ENCODE measurements at regions not wholly inside any gene's neighbourhood (a gene's known extent, or its start where the extent isn't known, plus 50 kb on each side); places are given as distances from the start of the nearest gene placed in this dataset.
"Not testable (repeated sequence)": the region's sequence is repeated elsewhere in the genome, so short reads cannot be mapped to it uniquely, and the experiment has no call there.

- Histone ChIP-seq H3K27me3 (ENCODE audit: control insufficient read depth, insufficient read depth, low read length, poor library complexity, severe bottlenecking) (no peaks in the 10 kb centered on the region), H3K36me3 (ENCODE audit: control insufficient read depth, insufficient read depth, low read length) (no peaks in the 10 kb centered on the region), H3K4me3 (ENCODE audit: low read length) (no peak overlapping the region), H3K9me3 (ENCODE audit: control insufficient read depth, low read length) (no peaks in the 10 kb centered on the region), H3K4me1 (ENCODE audit: control insufficient read depth, insufficient read depth, low read length) (no peaks in the 10 kb centered on the region), H3K9ac (ENCODE audit: extremely low read depth, low read length, poor library complexity, severe bottlenecking) (no peak overlapping the region), H3K27ac (ENCODE audit: low read depth, low read length) (no peak overlapping the region)
- no peak for DNase-seq
- TF ChIP-seq CTCF (conservative IDR thresholded peaks at IDR 0.05), result no peak
- Mint-ChIP-seq H3K36me3 (ENCODE audit: low read depth) (no peaks in the 10 kb centered on the region), H3K27me3 (ENCODE audit: insufficient read depth) (no peaks in the 10 kb centered on the region), H3K4me1 (no peaks in the 10 kb centered on the region), H3K9me3 (no peaks in the 10 kb centered on the region), H3K27ac (no peak overlapping the region), H3K4me3 (no peak overlapping the region)
These were observed 140.1 kb upstream of the DDX53 start for GRCh38 chrX:22859642-22860041.

DNA sequence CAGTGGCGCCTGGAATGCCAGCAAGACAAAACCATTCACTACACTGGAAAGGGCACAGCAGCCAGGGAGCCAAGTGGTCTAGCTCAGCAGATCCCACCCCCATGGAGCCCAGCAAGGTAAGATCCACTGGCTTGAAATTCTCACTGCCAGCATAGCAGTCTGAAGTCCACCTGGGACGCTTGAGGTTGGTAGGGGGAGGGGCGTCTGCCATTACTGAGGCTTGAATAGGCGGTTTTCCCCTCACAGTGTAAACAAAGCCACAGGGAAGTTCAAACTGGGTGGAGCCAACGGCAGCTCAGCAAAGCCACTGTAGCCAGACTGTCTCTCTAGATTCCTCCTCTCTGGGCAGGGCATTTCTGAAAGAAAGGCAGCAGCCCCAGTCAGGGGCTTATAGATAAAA is 133.0 kb upstream of the DDX53 start:
- 74% methylated on average over 5 of the region's 5 CpGs; no CpG with 5 or more reads in 1 of the 2 experiments for WGBS, 2 experiments (ENCODE audit: insufficient coverage in 1 of 2, insufficient read length in 1 of 2)
- peaks cover 48% of the 10 kb centered on the region for H3K9me3 Mint-ChIP-seq
- H3K36me3 Mint-ChIP-seq (ENCODE audit: low read depth), result not testable (repeated sequence)

GRCh38 chrX:22882543-22882942 is 117.2 kb upstream of the DDX53 start:
- Histone ChIP-seq H3K4me3 (ENCODE audit: low read length) (no peak overlapping the region), H3K9me3 (ENCODE audit: control insufficient read depth, low read length) (no peaks in the 10 kb centered on the region), H3K36me3 (ENCODE audit: control insufficient read depth, insufficient read depth, low read length) (no peaks in the 10 kb centered on the region), H3K4me1 (ENCODE audit: control insufficient read depth, insufficient read depth, low read length) (no peaks in the 10 kb centered on the region), H3K9ac (ENCODE audit: extremely low read depth, low read length, poor library complexity, severe bottlenecking) (no peak overlapping the region), H3K27me3 (ENCODE audit: control insufficient read depth, insufficient read depth, low read length, poor library complexity, severe bottlenecking) (no peaks in the 10 kb centered on the region), H3K27ac (ENCODE audit: low read depth, low read length) (no peak overlapping the region)
- no peak for TF ChIP-seq CTCF (conservative IDR thresholded peaks at IDR 0.05)
- Mint-ChIP-seq H3K27me3 (ENCODE audit: insufficient read depth) (no peaks in the 10 kb centered on the region), H3K4me3 (no peak overlapping the region), H3K9me3 (no peaks in the 10 kb centered on the region), H3K27ac (no peak overlapping the region), H3K4me1 (peaks cover 7% of the 10 kb centered on the region), H3K36me3 (ENCODE audit: low read depth) (no peaks in the 10 kb centered on the region)
- WGBS, 2 experiments (ENCODE audit: insufficient coverage in 1 of 2, insufficient read length in 1 of 2), result 33% methylated on average over 2 of the region's 2 CpGs; no CpG with 5 or more reads in 1 of the 2 experiments
- DNase-seq, result no peak

More for the DNA sequence above, 133.0 kb upstream of the DDX53 start:
- not testable (repeated sequence) for H3K27ac Mint-ChIP-seq; H3K36me3 ChIP-seq (ENCODE audit: control insufficient read depth, insufficient read depth, low read length); DNase-seq; H3K4me3 ChIP-seq (ENCODE audit: low read length); H3K27me3 ChIP-seq (ENCODE audit: control insufficient read depth, insufficient read depth, low read length, poor library complexity, severe bottlenecking); H3K4me1 Mint-ChIP-seq; H3K9me3 ChIP-seq (ENCODE audit: control insufficient read depth, low read length); H3K9ac ChIP-seq (ENCODE audit: extremely low read depth, low read length, poor library complexity, severe bottlenecking); H3K4me1 ChIP-seq (ENCODE audit: control insufficient read depth, insufficient read depth, low read length); H3K4me3 Mint-ChIP-seq; H3K27me3 Mint-ChIP-seq (ENCODE audit: insufficient read depth); H3K27ac ChIP-seq (ENCODE audit: low read depth, low read length)

- Mint-ChIP-seq H3K27ac (no peak overlapping the region), H3K9me3 (no peaks in the 10 kb centered on the region), H3K27me3 (ENCODE audit: insufficient read depth) (no peaks in the 10 kb centered on the region), H3K36me3 (ENCODE audit: low read depth) (no peaks in the 10 kb centered on the region), H3K4me3 (no peak overlapping the region), H3K4me1 (no peaks in the 10 kb centered on the region)
- TF ChIP-seq CTCF (conservative IDR thresholded peaks at IDR 0.05), result no peak
- Histone ChIP-seq H3K36me3 (ENCODE audit: control insufficient read depth, insufficient read depth, low read length) (no peaks in the 10 kb centered on the region), H3K9ac (ENCODE audit: extremely low read depth, low read length, poor library complexity, severe bottlenecking) (no peak overlapping the region), H3K27ac (ENCODE audit: low read depth, low read length) (no peak overlapping the region), H3K4me1 (ENCODE audit: control insufficient read depth, insufficient read depth, low read length) (no peaks in the 10 kb centered on the region), H3K9me3 (ENCODE audit: control insufficient read depth, low read length) (no peaks in the 10 kb centered on the region), H3K27me3 (ENCODE audit: control insufficient read depth, insufficient read depth, low read length, poor library complexity, severe bottlenecking) (no peaks in the 10 kb centered on the region), H3K4me3 (ENCODE audit: low read length) (no peak overlapping the region)
- WGBS, 2 experiments (ENCODE audit: insufficient coverage in 1 of 2, insufficient read length in 1 of 2), result 89 to 100% methylated on average over 2 to 3 of the region's 3 CpGs
- no peak for DNase-seq
These were observed 109.9 kb upstream of the DDX53 start for GRCh38 chrX:22889819-22890218.
